ENCODE measurements at regions not wholly inside any gene's neighbourhood (a gene's known extent, or its start where the extent isn't known, plus 50 kb on each side); places are given as distances from the start of the nearest gene placed in this dataset.

DNA sequence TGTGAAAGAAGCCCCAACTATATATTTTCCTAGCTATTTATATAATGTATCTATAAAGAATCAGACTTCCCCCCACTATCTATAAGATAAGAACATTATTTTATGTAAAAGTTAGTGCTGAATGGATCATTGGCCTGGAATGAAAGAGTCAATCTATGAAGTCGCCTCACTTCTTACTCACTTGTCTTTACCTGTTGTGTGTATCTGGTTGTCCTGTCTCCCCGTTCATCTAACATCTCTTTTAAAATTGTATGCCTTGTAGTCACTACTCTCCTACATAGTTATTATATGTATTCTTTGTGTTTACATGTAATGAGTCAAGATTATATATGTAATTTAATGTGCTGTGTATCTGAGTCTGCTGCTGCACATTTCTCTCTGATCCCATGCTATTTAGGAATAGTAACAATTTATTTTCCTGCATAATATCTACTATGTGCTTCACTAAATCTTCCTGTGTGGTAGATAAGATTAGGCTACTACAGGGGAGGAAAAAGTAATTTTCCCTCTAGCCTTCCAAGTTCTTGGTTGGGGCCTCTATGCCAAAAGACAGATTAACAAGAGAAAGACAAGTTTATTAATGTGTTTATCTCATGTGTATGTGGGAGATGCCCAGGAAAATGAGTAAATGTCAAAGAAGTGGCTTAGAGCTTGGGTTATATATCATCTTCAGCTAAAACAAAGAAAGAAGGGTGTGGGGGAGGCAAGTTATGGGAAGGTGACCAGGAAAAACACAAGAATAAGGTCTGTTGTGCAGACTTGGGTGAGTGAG lies 77.6 kb upstream of the FRMPD4 start:
- TF ChIP-seq, protein P1, sequence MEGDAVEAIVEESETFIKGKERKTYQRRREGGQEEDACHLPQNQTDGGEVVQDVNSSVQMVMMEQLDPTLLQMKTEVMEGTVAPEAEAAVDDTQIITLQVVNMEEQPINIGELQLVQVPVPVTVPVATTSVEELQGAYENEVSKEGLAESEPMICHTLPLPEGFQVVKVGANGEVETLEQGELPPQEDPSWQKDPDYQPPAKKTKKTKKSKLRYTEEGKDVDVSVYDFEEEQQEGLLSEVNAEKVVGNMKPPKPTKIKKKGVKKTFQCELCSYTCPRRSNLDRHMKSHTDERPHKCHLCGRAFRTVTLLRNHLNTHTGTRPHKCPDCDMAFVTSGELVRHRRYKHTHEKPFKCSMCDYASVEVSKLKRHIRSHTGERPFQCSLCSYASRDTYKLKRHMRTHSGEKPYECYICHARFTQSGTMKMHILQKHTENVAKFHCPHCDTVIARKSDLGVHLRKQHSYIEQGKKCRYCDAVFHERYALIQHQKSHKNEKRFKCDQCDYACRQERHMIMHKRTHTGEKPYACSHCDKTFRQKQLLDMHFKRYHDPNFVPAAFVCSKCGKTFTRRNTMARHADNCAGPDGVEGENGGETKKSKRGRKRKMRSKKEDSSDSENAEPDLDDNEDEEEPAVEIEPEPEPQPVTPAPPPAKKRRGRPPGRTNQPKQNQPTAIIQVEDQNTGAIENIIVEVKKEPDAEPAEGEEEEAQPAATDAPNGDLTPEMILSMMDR (IDR thresholded peaks at IDR 0.05) = no peak
- no peak for TF ChIP-seq ZFX (IDR thresholded peaks at IDR 0.05; ENCODE audit: borderline replicate concordance)
